ENCODE measurements at regions not wholly inside any gene's neighbourhood (a gene's known extent, or its start where the extent isn't known, plus 50 kb on each side); places are given as distances from the start of the nearest gene placed in this dataset.

- TF ChIP-seq JDP2 (CRISPR knock-in tag; IDR thresholded peaks at IDR 0.05; ENCODE audit: borderline replicate concordance): no peak
- TF ChIP-seq CTCF (CRISPR knock-in tag; IDR thresholded peaks at IDR 0.05): no peak
- TF ChIP-seq TAF1 (CRISPR knock-in tag; IDR thresholded peaks at IDR 0.05): no peak
- no peak for TF ChIP-seq HOXA9 (CRISPR knock-in tag; IDR thresholded peaks at IDR 0.05; ENCODE audit: borderline replicate concordance)
- TF ChIP-seq MAF1 (CRISPR knock-in tag; IDR thresholded peaks at IDR 0.05; ENCODE audit: borderline replicate concordance): no peak
- TF ChIP-seq IRF9 (CRISPR knock-in tag; IDR thresholded peaks at IDR 0.05; ENCODE audit: borderline replicate concordance): no peak
- no peak for TF ChIP-seq ZBTB4 (CRISPR knock-in tag; IDR thresholded peaks at IDR 0.05; ENCODE audit: borderline replicate concordance)
- no peak for TF ChIP-seq ZKSCAN8 (CRISPR knock-in tag; IDR thresholded peaks at IDR 0.05; ENCODE audit: borderline replicate concordance)
- TF ChIP-seq CHD2 (IDR thresholded peaks at IDR 0.05; ENCODE audit: low read depth, low read length): no peak
- TF ChIP-seq ZNF772 (CRISPR knock-in tag; IDR thresholded peaks at IDR 0.05): no peak
- no peak for TF ChIP-seq CEBPG (CRISPR knock-in tag; IDR thresholded peaks at IDR 0.05)
- no peak for TF ChIP-seq ZBTB26 (CRISPR knock-in tag; IDR thresholded peaks at IDR 0.05; ENCODE audit: borderline replicate concordance)
- TF ChIP-seq GLI4 (CRISPR knock-in tag; IDR thresholded peaks at IDR 0.05; ENCODE audit: borderline replicate concordance): no peak
- no peak for TF ChIP-seq ZNF343 (CRISPR knock-in tag; IDR thresholded peaks at IDR 0.05)
These were observed 55.5 kb upstream of the RASGRP1 start for GRCh38 chr15:38620098-38620497.
